ENCODE measurements at regions not wholly inside any gene's neighbourhood (a gene's known extent, or its start where the extent isn't known, plus 50 kb on each side); places are given as distances from the start of the nearest gene placed in this dataset.

DNA sequence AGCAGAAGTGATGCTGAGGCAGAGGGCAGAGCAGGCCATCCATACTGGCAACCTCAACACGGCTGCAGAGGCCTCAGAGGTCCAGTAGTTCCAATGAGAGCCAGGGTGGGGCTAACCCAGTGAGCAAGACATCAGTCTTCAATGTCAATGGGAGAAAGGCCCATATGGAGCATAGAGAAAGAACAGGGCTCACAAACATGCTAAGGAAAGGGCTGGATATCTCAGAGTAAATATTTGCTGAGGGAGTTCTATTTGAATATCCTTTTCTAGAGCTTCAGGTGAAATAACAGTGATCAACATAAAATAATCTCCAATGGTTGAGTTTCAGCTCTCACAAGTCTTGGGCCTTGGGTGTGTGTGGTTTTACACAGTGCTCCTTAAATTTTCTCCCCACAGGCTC, 50.8 kb upstream of the CCDC90B start:
- Histone ChIP-seq H2BK120ac (replicated peaks; ENCODE audit: low read depth, low read length) (no peak overlapping the region), H3K14ac (ENCODE audit: insufficient read length) (no peak overlapping the region), H2AFZ (ENCODE audit: low read length) (no peak overlapping the region), H3K4me2 (ENCODE audit: insufficient read depth in 1 of 2, low read depth in 2 of 2, low read length in 2 of 2) (no peak overlapping the region), H3K23me2 (ENCODE audit: low read depth, low read length) (no peaks in the 10 kb centered on the region), H3K4me3 (ENCODE audit: extremely low read depth in 1 of 4, insufficient read depth in 2 of 4, low read depth in 3 of 4, low read length in 4 of 4) (no peak overlapping the region), H3K56ac (replicated peaks; ENCODE audit: insufficient read length, low read depth, low read length) (no peak overlapping the region), H3K79me1 (ENCODE audit: low read depth, low read length) (no peaks in the 10 kb centered on the region), H3K9ac (replicated peaks in 1 of 4; ENCODE audit: extremely low read depth in 1 of 4, low read depth in 3 of 4, low read length in 3 of 4) (no peak overlapping the region), H3K79me2 (ENCODE audit: control insufficient read depth in 1 of 2, insufficient read depth in 2 of 2, low read length in 2 of 2) (no peaks in the 10 kb centered on the region), H3K4ac (replicated peaks; ENCODE audit: insufficient read length, low read depth, low read length) (no peak overlapping the region), H2BK12ac (ENCODE audit: low read depth, low read length) (no peak overlapping the region), H2BK5ac (ENCODE audit: low read depth, low read length) (no peak overlapping the region), H2BK15ac (ENCODE audit: low read length) (no peak overlapping the region), H4K8ac (ENCODE audit: extremely low read depth, insufficient read depth, low read length) (no peak overlapping the region), H4K20me1 (replicated peaks in 1 of 2; ENCODE audit: control insufficient read depth in 1 of 2, insufficient read depth in 2 of 2, low read length in 2 of 2) (no peaks in the 10 kb centered on the region), H3K36me3 (ENCODE audit: control insufficient read depth in 2 of 4, insufficient read depth in 4 of 4, low read length in 3 of 4) (no peaks in the 10 kb centered on the region), H3K23ac (ENCODE audit: insufficient read length) (no peak overlapping the region), H4K5ac (ENCODE audit: insufficient read length, low read depth, low read length) (no peak overlapping the region), H2BK20ac (ENCODE audit: low read length) (no peak overlapping the region), H3K4me1 (replicated peaks in 1 of 4; ENCODE audit: control insufficient read depth in 3 of 4, insufficient read depth in 4 of 4, low read length in 3 of 4) (peaks cover 0 to 3% (median 0%) of the 10 kb centered on the region in 4 experiments; a peak in 1 of 7 replicates), H3K18ac (ENCODE audit: extremely low read depth, low read length) (no peak overlapping the region), H3K27ac (ENCODE audit: low read depth, low read length) (no peak overlapping the region), H2AK5ac (ENCODE audit: low read depth, low read length) (no peak overlapping the region), H3K27me3 (replicated peaks in 1 of 4; ENCODE audit: control insufficient read depth in 3 of 4, extremely low read depth in 1 of 4, insufficient read depth in 3 of 4, low read length in 3 of 4) (no peaks in the 10 kb centered on the region), H3K9me3 (ENCODE audit: insufficient read depth in 2 of 2, low read depth in 1 of 2, low read length in 1 of 2) (no peaks in the 10 kb centered on the region), H4K91ac (replicated peaks; ENCODE audit: insufficient read length, low read length) (no peak overlapping the region)
- ChIA-PET POLR2A (ENCODE audit: partially characterized antibody) (no interaction called here), CTCF (ENCODE audit: partially characterized antibody) (interaction anchor here (0.8 to 1.3 kb wide), 2 partner anchors 29 to 44 kb away, joined by 3 to 4 read pairs; no protein-coding TSS in a partner anchor)
- FAIRE-seq = no peak
- TF ChIP-seq RFX5 (IDR thresholded peaks at IDR 0.05; ENCODE audit: borderline replicate concordance, low read depth, low read length) (no peak), CREB1 (IDR thresholded peaks at IDR 0.05) (no peak), SP4 (IDR thresholded peaks at IDR 0.05; ENCODE audit: low read length) (no peak), SIRT6 (IDR thresholded peaks at IDR 0.05; ENCODE audit: low read length) (no peak), RAD21 (IDR thresholded peaks at IDR 0.05 in 1 of 2, conservative IDR thresholded peaks at IDR 0.05 in 1 of 2; ENCODE audit: low read depth in 2 of 2, low read length in 2 of 2) (no peak), JUND (IDR thresholded peaks at IDR 0.05; ENCODE audit: low read length) (no peak), HDAC6 (IDR thresholded peaks at IDR 0.05; ENCODE audit: low read depth, low read length) (no peak), KDM5A (IDR thresholded peaks at IDR 0.05; ENCODE audit: low read length) (no peak), KDM4A (IDR thresholded peaks at IDR 0.05; ENCODE audit: low read depth, low read length, severe bottlenecking) (no peak), ZNF274 (IDR thresholded peaks at IDR 0.05; ENCODE audit: borderline replicate concordance, extremely low read depth, low read length) (no peak)
- no peak for DNase-seq (ENCODE audit: low read depth in 1 of 2, low spot score in 2 of 2)
- WGBS, 2 experiments (ENCODE audit: extremely low coverage in 1 of 2, insufficient coverage in 1 of 2, insufficient read length in 1 of 2, insufficient replicate concordance in 2 of 2, low coverage in 1 of 2, low lambda C conversion rate in 2 of 2, missing lambda C conversion rate in 1 of 2) = 94% methylated on average over 1 of the region's 1 CpG; no CpG with 5 or more reads in 1 of the 2 experiments

Measured in H1 (cell line).